Hepatocyte (in vitro differentiated cells): ENCODE measurements at regions not wholly inside any gene's neighbourhood (a gene's known extent, or its start where the extent isn't known, plus 50 kb on each side); places are given as distances from the start of the nearest gene placed in this dataset.

Experiments
- DNase-seq: peaks from one replicate; pipeline ENCODE4 v3.0.0-alpha.2; 2016; ENCODE audit warnings: low spot score
- H2AFZ ChIP-seq: fragments of 200-600 bp; sonication (generic); 2 replicates; pipeline ENCODE4 v1.6.0; 2016; ENCODE audit warnings: antibody characterized with exemption, mild to moderate bottlenecking
- H3K27ac ChIP-seq: fragments of 200-600 bp; sonication (generic); 2 replicates; pipeline ENCODE4 v1.5.1; 2016; ENCODE audit warnings: mild to moderate bottlenecking
- H3K27me3 ChIP-seq: fragments of 200-600 bp; sonication (generic); 2 replicates; pipeline ENCODE4 v1.6.1; 2016
- H3K36me3 ChIP-seq: fragments of 200-600 bp; sonication (generic); replicated peaks from 2 replicates; pipeline ENCODE4 v1.5.1; 2016; ENCODE audit warnings: low read depth; ENCODE audit not compliant: insufficient read depth
- H3K4me1 ChIP-seq: fragments of 200-600 bp; sonication (generic); 2 replicates; pipeline ENCODE4 v1.5.1; 2016; ENCODE audit warnings: mild to moderate bottlenecking, moderate library complexity; ENCODE audit not compliant: insufficient read depth
- H3K4me2 ChIP-seq: fragments of 200-600 bp; sonication (generic); 2 replicates; pipeline ENCODE4 v1.6.0; 2016
- H3K4me3 ChIP-seq: fragments of 200-600 bp; sonication (generic); 2 replicates; pipeline ENCODE4 v1.5.1; 2016; ENCODE audit warnings: mild to moderate bottlenecking
- H3K79me2 ChIP-seq: fragments of 200-600 bp; sonication (generic); 2 replicates; pipeline ENCODE4 v1.6.0; 2017; ENCODE audit warnings: mild to moderate bottlenecking
- H3K9me2 ChIP-seq: fragments of 200-600 bp; sonication (generic); replicated peaks from 2 replicates; pipeline ENCODE4 v1.6.0; 2017; ENCODE audit warnings: mild to moderate bottlenecking; ENCODE audit not compliant: insufficient read depth
- H3K9me3 ChIP-seq: fragments of 200-600 bp; sonication (generic); 2 replicates; pipeline ENCODE4 v1.5.1; 2016; ENCODE audit warnings: low read depth, mild to moderate bottlenecking
- H4K20me1 ChIP-seq: fragments of 200-600 bp; sonication (generic); 2 replicates; pipeline ENCODE4 v1.6.0; 2016; ENCODE audit warnings: mild to moderate bottlenecking; ENCODE audit not compliant: insufficient read depth, poor library complexity, severe bottlenecking
- EZH2 ChIP-seq: fragments of 200-600 bp; sonication (generic); IDR thresholded peaks from 2 replicates; pipeline ENCODE4 v1.6.1; 2016; ENCODE audit warnings: antibody characterized with exemption, mild to moderate bottlenecking, borderline replicate concordance
- EZH2phosphoT487 ChIP-seq: fragments of 200-600 bp; sonication (generic); IDR thresholded peaks from one replicate; pipeline ENCODE4 v1.6.1; 2018; ENCODE audit warnings: antibody characterized with exemption, mild to moderate bottlenecking, low read depth, moderate library complexity; ENCODE audit not compliant: unreplicated experiment, severe bottlenecking
- WGBS: methylation state at CpG from one replicate; pipeline ENCODE4 v1.1.6; 2016; ENCODE audit warnings: low lambda C conversion rate; ENCODE audit errors: missing lambda C conversion rate; 5-methylcytosine and 5-hydroxymethylcytosine counted together
- TF ChIP-seq, protein P1 (sequence below): fragments of 200-600 bp; sonication (generic); IDR thresholded peaks from 2 replicates; pipeline ENCODE4 v1.5.1; 2016; ENCODE audit warnings: antibody characterized with exemption, mild to moderate bottlenecking; ENCODE audit not compliant: poor library complexity

- Histone ChIP-seq H4K20me1 (no peaks in the 10 kb centered on the region), H3K79me2 (no peaks in the 10 kb centered on the region), H2AFZ (no peak overlapping the region), H3K36me3 (no peaks in the 10 kb centered on the region), H3K4me2 (no peak overlapping the region), H3K27me3 (no peaks in the 10 kb centered on the region), H3K4me1 (no peaks in the 10 kb centered on the region), H3K27ac (no peak overlapping the region), H3K9me3 (no peaks in the 10 kb centered on the region), H3K4me3 (no peak overlapping the region), H3K9me2 (no peaks in the 10 kb centered on the region)
- no peak for DNase-seq
- 95% methylated on average over 1 of the region's 1 CpG for WGBS
- TF ChIP-seq EZH2phosphoT487 (no peak), EZH2 (no peak)
- TF ChIP-seq, protein P1, sequence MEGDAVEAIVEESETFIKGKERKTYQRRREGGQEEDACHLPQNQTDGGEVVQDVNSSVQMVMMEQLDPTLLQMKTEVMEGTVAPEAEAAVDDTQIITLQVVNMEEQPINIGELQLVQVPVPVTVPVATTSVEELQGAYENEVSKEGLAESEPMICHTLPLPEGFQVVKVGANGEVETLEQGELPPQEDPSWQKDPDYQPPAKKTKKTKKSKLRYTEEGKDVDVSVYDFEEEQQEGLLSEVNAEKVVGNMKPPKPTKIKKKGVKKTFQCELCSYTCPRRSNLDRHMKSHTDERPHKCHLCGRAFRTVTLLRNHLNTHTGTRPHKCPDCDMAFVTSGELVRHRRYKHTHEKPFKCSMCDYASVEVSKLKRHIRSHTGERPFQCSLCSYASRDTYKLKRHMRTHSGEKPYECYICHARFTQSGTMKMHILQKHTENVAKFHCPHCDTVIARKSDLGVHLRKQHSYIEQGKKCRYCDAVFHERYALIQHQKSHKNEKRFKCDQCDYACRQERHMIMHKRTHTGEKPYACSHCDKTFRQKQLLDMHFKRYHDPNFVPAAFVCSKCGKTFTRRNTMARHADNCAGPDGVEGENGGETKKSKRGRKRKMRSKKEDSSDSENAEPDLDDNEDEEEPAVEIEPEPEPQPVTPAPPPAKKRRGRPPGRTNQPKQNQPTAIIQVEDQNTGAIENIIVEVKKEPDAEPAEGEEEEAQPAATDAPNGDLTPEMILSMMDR: no peak
Measured at GRCh38 chr6:20044883-20045282, 167.4 kb downstream of the MBOAT1 start.
